Gastroesophageal sphincter (tissue), 3 donors: ENCODE measurements at regions not wholly inside any gene's neighbourhood (a gene's known extent, or its start where the extent isn't known, plus 50 kb on each side); places are given as distances from the start of the nearest gene placed in this dataset.

Experiments
- EP300 ChIP-seq: sonication (generic); formaldehyde crosslinking; IDR thresholded peaks from one replicate; pipeline ENCODE4 v1.6.1; 2017; ENCODE audit warnings: antibody characterized with exemption, mild to moderate bottlenecking
- POLR2A ChIP-seq, 2 donors: fragments of 450-650 bp; IDR thresholded peaks; one replicate each; pipeline ENCODE4 v1.6.1; 2017; ENCODE audit warnings: antibody characterized with exemption in 2 of 2, mild to moderate bottlenecking in 2 of 2, moderate library complexity in 1 of 2
- TF ChIP-seq, protein P1 (sequence below), 4 experiments: fragments of 200-600 bp in 2 of 4; fragments of 450-650 bp in 2 of 4; sonication (generic) in 1 of 4; IDR thresholded peaks; one replicate each; pipeline ENCODE4 v1.5.1; 2017 to 2019; ENCODE audit warnings: antibody characterized with exemption in 4 of 4, mild to moderate bottlenecking in 2 of 4, moderate library complexity in 2 of 4

DNA sequence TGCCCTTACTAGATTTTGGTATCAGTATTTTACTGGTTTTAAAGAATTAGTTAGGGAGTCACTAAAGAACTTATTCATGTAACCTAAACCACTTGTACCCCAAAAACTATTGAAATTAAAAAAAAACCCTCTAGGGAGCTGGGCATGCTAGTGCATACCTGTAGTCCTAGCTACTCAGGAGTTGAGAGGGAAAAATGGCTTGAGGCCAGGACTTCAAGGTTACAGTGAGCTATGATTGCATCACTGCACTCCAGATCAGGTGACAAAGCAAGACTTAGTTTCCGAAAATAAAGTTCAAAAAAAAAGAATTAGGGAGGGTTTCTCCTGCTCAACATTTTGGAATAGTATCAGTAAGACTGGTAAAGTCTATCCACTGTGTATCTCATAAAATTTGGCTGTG lies 364.4 kb upstream of the LUZP2 start:
- TF ChIP-seq POLR2A (IDR thresholded peaks at IDR 0.05) = no peak
- TF ChIP-seq, protein P1, sequence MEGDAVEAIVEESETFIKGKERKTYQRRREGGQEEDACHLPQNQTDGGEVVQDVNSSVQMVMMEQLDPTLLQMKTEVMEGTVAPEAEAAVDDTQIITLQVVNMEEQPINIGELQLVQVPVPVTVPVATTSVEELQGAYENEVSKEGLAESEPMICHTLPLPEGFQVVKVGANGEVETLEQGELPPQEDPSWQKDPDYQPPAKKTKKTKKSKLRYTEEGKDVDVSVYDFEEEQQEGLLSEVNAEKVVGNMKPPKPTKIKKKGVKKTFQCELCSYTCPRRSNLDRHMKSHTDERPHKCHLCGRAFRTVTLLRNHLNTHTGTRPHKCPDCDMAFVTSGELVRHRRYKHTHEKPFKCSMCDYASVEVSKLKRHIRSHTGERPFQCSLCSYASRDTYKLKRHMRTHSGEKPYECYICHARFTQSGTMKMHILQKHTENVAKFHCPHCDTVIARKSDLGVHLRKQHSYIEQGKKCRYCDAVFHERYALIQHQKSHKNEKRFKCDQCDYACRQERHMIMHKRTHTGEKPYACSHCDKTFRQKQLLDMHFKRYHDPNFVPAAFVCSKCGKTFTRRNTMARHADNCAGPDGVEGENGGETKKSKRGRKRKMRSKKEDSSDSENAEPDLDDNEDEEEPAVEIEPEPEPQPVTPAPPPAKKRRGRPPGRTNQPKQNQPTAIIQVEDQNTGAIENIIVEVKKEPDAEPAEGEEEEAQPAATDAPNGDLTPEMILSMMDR (IDR thresholded peaks at IDR 0.05) = no peak
- no peak for TF ChIP-seq EP300
